Lung (tissue), 11 donors: ENCODE measurements at regions not wholly inside any gene's neighbourhood (a gene's known extent, or its start where the extent isn't known, plus 50 kb on each side); places are given as distances from the start of the nearest gene placed in this dataset.

Experiments
- ATAC-seq: fragments of 200-7000 bp; cut with Tn5 transposase; one replicate; pipeline ENCODE4 v1.9.1; 2020; ENCODE audit warnings: moderate number of reproducible peaks; ENCODE audit not compliant: insufficient read depth, low FRiP score
- DNase-seq, 3 donors: peaks; one replicate each; pipeline ENCODE4 v3.0.0-alpha.2; 2013 to 2017
- H3K27ac ChIP-seq, 2 donors: one replicate each; pipeline ENCODE4 v1.5.1; 2013; ENCODE audit warnings: mild to moderate bottlenecking in 2 of 2, moderate library complexity in 2 of 2, control low read depth in 1 of 2, inconsistent platforms in 1 of 2, low read depth in 1 of 2, low read length in 1 of 2
- H3K27me3 ChIP-seq, 3 donors: one replicate each; pipeline ENCODE4 v1.5.1; 2013; ENCODE audit warnings: low read length in 2 of 3; ENCODE audit not compliant: control insufficient read depth in 3 of 3, insufficient read depth in 3 of 3
- H3K36me3 ChIP-seq, 4 donors: one replicate each; pipeline ENCODE4 v1.5.1; 2013; ENCODE audit warnings: low read length in 4 of 4, mild to moderate bottlenecking in 1 of 4, moderate library complexity in 1 of 4; ENCODE audit not compliant: control insufficient read depth in 4 of 4, insufficient read depth in 4 of 4
- H3K4me1 ChIP-seq, 5 donors: one replicate each; pipeline ENCODE4 v1.5.1; 2013; ENCODE audit warnings: low read length in 5 of 5, mild to moderate bottlenecking in 2 of 5, moderate library complexity in 1 of 5; ENCODE audit not compliant: control insufficient read depth in 5 of 5, insufficient read depth in 5 of 5
- H3K4me3 ChIP-seq: one replicate; pipeline ENCODE4 v1.5.1; 2013; ENCODE audit warnings: mild to moderate bottlenecking, control low read depth, moderate library complexity
- H3K9ac ChIP-seq, 2 donors: one replicate each; pipeline ENCODE4 v1.5.1; 2013; ENCODE audit warnings: low read length in 2 of 2, control low read depth in 1 of 2; ENCODE audit not compliant: insufficient read depth in 1 of 2
- H3K9me3 ChIP-seq, 4 donors: one replicate each; pipeline ENCODE4 v1.5.1; 2013; ENCODE audit warnings: low read length in 3 of 4, mild to moderate bottlenecking in 1 of 4, moderate library complexity in 1 of 4; ENCODE audit not compliant: control insufficient read depth in 4 of 4, insufficient read depth in 3 of 4
- WGBS, 2 donors: extraction: QIAGEN DNeasy Blood & Tissue Kit; methylation state at CpG; one replicate each; pipeline ENCODE4 v1.1.7; 2013; 5-methylcytosine and 5-hydroxymethylcytosine counted together
- TF ChIP-seq, protein P1 (sequence below): IDR thresholded peaks from 2 replicates; pipeline ENCODE4 v1.5.1; 2012; ENCODE audit warnings: mild to moderate bottlenecking; ENCODE audit errors: control extremely low read depth, extremely low read depth
- donor health status: control.
- donor health status: control.
- donor health status: Bipolar disorder and iron deficiency.
- donor health status: healthy.
- donor health status: DM: yes; HTN: yes; CAD: no.

DNA sequence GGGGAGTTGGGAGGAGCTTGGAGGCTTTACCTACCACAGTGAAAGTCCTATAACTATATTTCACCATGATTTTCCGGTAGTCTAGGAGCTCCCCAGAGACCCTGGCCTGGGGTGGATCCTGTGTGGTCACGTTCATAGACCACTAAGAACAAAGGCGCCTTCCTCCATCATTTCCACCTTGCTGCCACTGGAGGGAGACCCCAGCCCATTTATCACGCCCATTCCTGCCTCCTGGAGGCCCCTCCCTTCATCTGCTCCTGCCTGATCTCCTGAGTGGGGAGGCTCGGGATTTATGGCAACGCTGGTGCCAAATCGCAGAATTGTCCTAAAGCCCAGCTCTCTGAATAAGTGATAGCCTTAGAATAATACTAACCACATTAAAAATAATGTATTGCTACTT lies 507.6 kb upstream of the SPHKAP start:
- 22 to 39% methylated on average over 7 of the region's 7 CpGs for WGBS, 2 donors
- Histone ChIP-seq H3K27ac (no peak overlapping the region), H3K36me3 (no peaks in the 10 kb centered on the region), H3K27me3 (no peaks in the 10 kb centered on the region), H3K4me1 (peaks cover 0 to 36% (median 3%) of the 10 kb centered on the region in 5 donors), H3K9me3 (no peaks in the 10 kb centered on the region), H3K4me3 (no peak overlapping the region), H3K9ac (no peak overlapping the region)
- TF ChIP-seq, protein P1, sequence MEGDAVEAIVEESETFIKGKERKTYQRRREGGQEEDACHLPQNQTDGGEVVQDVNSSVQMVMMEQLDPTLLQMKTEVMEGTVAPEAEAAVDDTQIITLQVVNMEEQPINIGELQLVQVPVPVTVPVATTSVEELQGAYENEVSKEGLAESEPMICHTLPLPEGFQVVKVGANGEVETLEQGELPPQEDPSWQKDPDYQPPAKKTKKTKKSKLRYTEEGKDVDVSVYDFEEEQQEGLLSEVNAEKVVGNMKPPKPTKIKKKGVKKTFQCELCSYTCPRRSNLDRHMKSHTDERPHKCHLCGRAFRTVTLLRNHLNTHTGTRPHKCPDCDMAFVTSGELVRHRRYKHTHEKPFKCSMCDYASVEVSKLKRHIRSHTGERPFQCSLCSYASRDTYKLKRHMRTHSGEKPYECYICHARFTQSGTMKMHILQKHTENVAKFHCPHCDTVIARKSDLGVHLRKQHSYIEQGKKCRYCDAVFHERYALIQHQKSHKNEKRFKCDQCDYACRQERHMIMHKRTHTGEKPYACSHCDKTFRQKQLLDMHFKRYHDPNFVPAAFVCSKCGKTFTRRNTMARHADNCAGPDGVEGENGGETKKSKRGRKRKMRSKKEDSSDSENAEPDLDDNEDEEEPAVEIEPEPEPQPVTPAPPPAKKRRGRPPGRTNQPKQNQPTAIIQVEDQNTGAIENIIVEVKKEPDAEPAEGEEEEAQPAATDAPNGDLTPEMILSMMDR, result no peak
- DNase-seq (peak; percentile 71 to 81 (median 72)), ATAC-seq (no peak)

- no peak overlapping the region for H3K27ac ChIP-seq
- DNase-seq, result peak; percentile 89 to 99 (median 96)
These were observed 506.6 kb upstream of the SPHKAP start for GRCh38 chr2:228688007-228688645.

DNA sequence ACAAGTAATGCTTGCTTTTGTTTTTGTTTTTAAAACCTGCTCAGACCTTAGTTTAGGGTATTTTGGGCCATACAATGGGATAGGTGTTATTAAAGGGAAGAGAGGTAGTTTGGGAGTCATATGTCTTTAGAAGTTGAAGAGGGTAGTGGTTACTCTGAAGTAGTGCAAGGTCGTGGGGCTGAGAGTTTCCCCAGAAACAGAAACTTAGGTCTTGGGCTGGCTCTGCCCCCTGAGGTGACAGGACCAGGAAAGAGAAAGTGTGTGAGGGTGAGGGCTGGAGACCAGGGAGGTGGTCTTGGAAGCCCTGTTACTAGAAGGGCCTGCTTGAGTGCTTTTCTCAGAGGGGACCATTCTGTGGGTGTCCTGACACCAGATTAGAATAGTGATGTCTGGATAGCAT lies 500.5 kb upstream of the SPHKAP start:
- no peak overlapping the region for H3K9ac ChIP-seq
- 13 to 30% methylated on average over 1 of the region's 1 CpG for WGBS, 2 donors

More at GRCh38 chr2:228688007-228688645, 506.6 kb upstream of the SPHKAP start:
- H3K36me3 ChIP-seq, result no peaks in the 10 kb centered on the region
- no peaks in the 10 kb centered on the region for H3K27me3 ChIP-seq
- no peak overlapping the region for H3K9ac ChIP-seq
- H3K4me1 ChIP-seq, result peaks cover 0 to 36% (median 3%) of the 10 kb centered on the region in 5 donors
- TF ChIP-seq, protein P1, result no peak
- peak; percentile 55 for ATAC-seq
- WGBS, 2 donors, result 74% methylated on average over 5 of the region's 5 CpGs
- no peaks in the 10 kb centered on the region for H3K9me3 ChIP-seq
- no peak overlapping the region for H3K4me3 ChIP-seq

More for the DNA sequence above, 500.5 kb upstream of the SPHKAP start:
- H3K9me3 ChIP-seq, result no peaks in the 10 kb centered on the region
- DNase-seq (no peak), ATAC-seq (no peak)
- H3K27me3 ChIP-seq, result no peaks in the 10 kb centered on the region
- H3K4me3 ChIP-seq, result no peak overlapping the region
- peaks cover 0 to 15% (median 0%) of the 10 kb centered on the region in 5 donors for H3K4me1 ChIP-seq
- no peaks in the 10 kb centered on the region for H3K36me3 ChIP-seq
- no peak overlapping the region for H3K27ac ChIP-seq
- TF ChIP-seq, protein P1, result no peak
